ENCODE measurements at regions not wholly inside any gene's neighbourhood (a gene's known extent, or its start where the extent isn't known, plus 50 kb on each side); places are given as distances from the start of the nearest gene placed in this dataset.

- H3K4me3 Mint-ChIP-seq: no peak overlapping the region
- no peak overlapping the region for H3K27ac Mint-ChIP-seq
- H3K4me1 Mint-ChIP-seq: no peaks in the 10 kb centered on the region
- CTCF ChIA-PET: no interaction called here
- DNase-seq (no peak), ATAC-seq (ENCODE audit: low read depth) (no peak)
- no CpG with 5 or more reads among the region's 2 CpGs for WGBS (ENCODE audit: insufficient coverage)
- no peaks in the 10 kb centered on the region for H3K4me1 ChIP-seq (ENCODE audit: control insufficient read depth in 2 of 2, insufficient read depth in 2 of 2, low read length in 2 of 2)
- H2AFZ ChIP-seq (ENCODE audit: insufficient read depth, low read depth, low read length, poor library complexity, severe bottlenecking): no peak overlapping the region
- no peaks in the 10 kb centered on the region for H3K27me3 Mint-ChIP-seq
- no peak for TF ChIP-seq CTCF (IDR thresholded peaks at IDR 0.05)
- no peak overlapping the region for H3K4me2 ChIP-seq (replicated peaks; ENCODE audit: low read depth, low read length, poor library complexity, severe bottlenecking)
- POLR2A ChIA-PET: no interaction called here
- H3K27ac ChIP-seq (ENCODE audit: low read length in 2 of 2): no peak overlapping the region
- intact Hi-C loops (cut with micrococcal nuclease): no loop called here
- peaks cover 3% of the 10 kb centered on the region for H3K9me3 Mint-ChIP-seq (ENCODE audit: insufficient read depth)
- H3K79me2 ChIP-seq (ENCODE audit: control insufficient read depth, insufficient read depth, low read length): no peaks in the 10 kb centered on the region
- no peaks in the 10 kb centered on the region for H3K36me3 ChIP-seq (replicated peaks in 1 of 2; ENCODE audit: control extremely low read depth in 1 of 2, control insufficient read depth in 1 of 2, extremely low read depth in 1 of 2, insufficient read depth in 2 of 2, low read length in 1 of 2)
- no peaks in the 10 kb centered on the region for H4K20me1 ChIP-seq (ENCODE audit: control insufficient read depth, insufficient read depth, low read length, poor library complexity, severe bottlenecking)
- peaks cover 0 to 1% (median 0%) of the 10 kb centered on the region in 3 donors for H3K9me3 ChIP-seq (ENCODE audit: control extremely low read depth in 1 of 3, control insufficient read depth in 2 of 3, insufficient read depth in 1 of 3, low read length in 2 of 3)
- H3K27me3 ChIP-seq (replicated peaks in 1 of 4; ENCODE audit: control extremely low read depth in 1 of 4, control insufficient read depth in 3 of 4, insufficient read depth in 4 of 4, low read length in 3 of 4): no peaks in the 10 kb centered on the region
- no peak overlapping the region for H3K4me3 ChIP-seq (ENCODE audit: control extremely low read depth in 1 of 5, extremely low read depth in 1 of 5, insufficient read depth in 1 of 5, low read depth in 2 of 5, low read length in 4 of 5)
- no peak overlapping the region for H3K9ac ChIP-seq (ENCODE audit: low read length)
These were observed 466.6 kb downstream of the SLITRK6 start for GRCh38 chr13:85332615-85333014.

GRCh38 chr13:85321734-85322133 lies 477.5 kb downstream of the SLITRK6 start:
- Mint-ChIP-seq H3K4me3 (no peak overlapping the region), H3K9me3 (ENCODE audit: insufficient read depth) (no peaks in the 10 kb centered on the region), H3K27ac (no peak overlapping the region), H3K4me1 (no peaks in the 10 kb centered on the region), H3K27me3 (no peaks in the 10 kb centered on the region)
- H3K36me3 ChIP-seq (replicated peaks in 1 of 2; ENCODE audit: control extremely low read depth in 1 of 2, control insufficient read depth in 1 of 2, extremely low read depth in 1 of 2, insufficient read depth in 2 of 2, low read length in 1 of 2): no peaks in the 10 kb centered on the region
- no peak overlapping the region for H2AFZ ChIP-seq (ENCODE audit: insufficient read depth, low read depth, low read length, poor library complexity, severe bottlenecking)
- H3K79me2 ChIP-seq (ENCODE audit: control insufficient read depth, insufficient read depth, low read length): no peaks in the 10 kb centered on the region
- H3K9ac ChIP-seq (ENCODE audit: low read length): no peak overlapping the region
- ATAC-seq (ENCODE audit: low read depth) (no peak), DNase-seq (no peak)
- H3K4me1 ChIP-seq (ENCODE audit: control insufficient read depth in 2 of 2, insufficient read depth in 2 of 2, low read length in 2 of 2): no peaks in the 10 kb centered on the region
- intact Hi-C loops (cut with micrococcal nuclease): no loop called here
- H3K4me2 ChIP-seq (replicated peaks; ENCODE audit: low read depth, low read length, poor library complexity, severe bottlenecking): no peak overlapping the region
- ChIA-PET POLR2A (no interaction called here), CTCF (no interaction called here)
- H3K27ac ChIP-seq (ENCODE audit: low read length in 2 of 2): no peak overlapping the region
- H3K4me3 ChIP-seq (ENCODE audit: control extremely low read depth in 1 of 5, extremely low read depth in 1 of 5, insufficient read depth in 1 of 5, low read depth in 2 of 5, low read length in 4 of 5): no peak overlapping the region
- peaks cover 0 to 5% (median 0%) of the 10 kb centered on the region in 3 donors for H3K9me3 ChIP-seq (ENCODE audit: control extremely low read depth in 1 of 3, control insufficient read depth in 2 of 3, insufficient read depth in 1 of 3, low read length in 2 of 3)
- H4K20me1 ChIP-seq (ENCODE audit: control insufficient read depth, insufficient read depth, low read length, poor library complexity, severe bottlenecking): no peaks in the 10 kb centered on the region
- TF ChIP-seq CTCF (IDR thresholded peaks at IDR 0.05) (no peak), EZH2 (IDR thresholded peaks at IDR 0.05; ENCODE audit: borderline replicate concordance, insufficient read depth, low read depth, low read length, poor library complexity, severe bottlenecking) (no peak)
- no peaks in the 10 kb centered on the region for H3K27me3 ChIP-seq (replicated peaks in 1 of 4; ENCODE audit: control extremely low read depth in 1 of 4, control insufficient read depth in 3 of 4, insufficient read depth in 4 of 4, low read length in 3 of 4)

Measured in B cell (primary cell).